Ascending aorta (tissue), 2 donors: ENCODE measurements at regions not wholly inside any gene's neighbourhood (a gene's known extent, or its start where the extent isn't known, plus 50 kb on each side); places are given as distances from the start of the nearest gene placed in this dataset.

Experiments used
- DNase-seq, 2 donors: peaks; one replicate each; pipeline ENCODE4 v3.0.0-alpha.2; 2019; ENCODE audit warnings: low spot score in 2 of 2
- H3K27ac ChIP-seq, 2 donors: fragments of 200-600 bp; sonication (generic); one replicate each; pipeline ENCODE4 v1.5.1; 2016 to 2017; ENCODE audit warnings: mild to moderate bottlenecking in 1 of 2
- H3K27me3 ChIP-seq: fragments of 200-600 bp; sonication (generic); one replicate; pipeline ENCODE4 v1.5.1; 2017
- H3K36me3 ChIP-seq, 2 donors: fragments of 200-600 bp; sonication (generic); one replicate each; pipeline ENCODE4 v1.5.1; 2016
- H3K4me1 ChIP-seq, 2 donors: fragments of 200-600 bp; sonication (generic); one replicate each; pipeline ENCODE4 v1.5.1; 2016 to 2017; ENCODE audit warnings: mild to moderate bottlenecking in 1 of 2
- H3K4me3 ChIP-seq, 2 donors: fragments of 200-600 bp; sonication (generic); one replicate each; pipeline ENCODE4 v1.5.1; 2016 to 2017; ENCODE audit warnings: mild to moderate bottlenecking in 1 of 2
- H3K9me3 ChIP-seq, 2 donors: fragments of 200-600 bp; sonication (generic); one replicate each; pipeline ENCODE4 v1.5.1; 2016
- CTCF ChIP-seq, 3 experiments: fragments of 200-600 bp in 2 of 3; fragments of 450-650 bp in 1 of 3; sonication (generic) in 2 of 3; IDR thresholded peaks; one replicate each; pipeline ENCODE4 v1.5.1; 2016 to 2019; ENCODE audit warnings: antibody characterized with exemption in 3 of 3, mild to moderate bottlenecking in 1 of 3, moderate library complexity in 1 of 3
- intact Hi-C: fragments of 100-400 bp; cut with DNase I; formaldehyde crosslinking; loops from one replicate; pipeline ENCODE4 v1.15.1; 2023

- Histone ChIP-seq H3K27ac (no peak overlapping the region), H3K27me3 (no peaks in the 10 kb centered on the region), H3K4me3 (no peak overlapping the region), H3K36me3 (no peaks in the 10 kb centered on the region), H3K9me3 (no peaks in the 10 kb centered on the region), H3K4me1 (no peaks in the 10 kb centered on the region)
- no peak for TF ChIP-seq CTCF (IDR thresholded peaks at IDR 0.05)
- DNase-seq = no peak
- intact Hi-C loops = no loop called here
Observed at GRCh38 chr13:74838096-74838495, 643.9 kb downstream of the TBC1D4 start.

- no peak for TF ChIP-seq CTCF (IDR thresholded peaks at IDR 0.05)
- no peak overlapping the region for H3K4me3 ChIP-seq
- H3K27me3 ChIP-seq = no peaks in the 10 kb centered on the region
- DNase-seq = no peak
- H3K36me3 ChIP-seq = no peaks in the 10 kb centered on the region
- H3K9me3 ChIP-seq = no peaks in the 10 kb centered on the region
- no peaks in the 10 kb centered on the region for H3K4me1 ChIP-seq
- no peak overlapping the region for H3K27ac ChIP-seq
- intact Hi-C loops = no loop called here
Observed at GRCh38 chr13:74836628-74837027, 645.3 kb downstream of the TBC1D4 start.

GRCh38 chr13:74835579-74835978 is 646.4 kb downstream of the TBC1D4 start:
- no peak overlapping the region for H3K4me3 ChIP-seq
- H3K4me1 ChIP-seq = no peaks in the 10 kb centered on the region
- H3K36me3 ChIP-seq = no peaks in the 10 kb centered on the region
- TF ChIP-seq CTCF (IDR thresholded peaks at IDR 0.05) = no peak
- intact Hi-C loops = no loop called here
- DNase-seq = no peak
- no peaks in the 10 kb centered on the region for H3K27me3 ChIP-seq
- no peaks in the 10 kb centered on the region for H3K9me3 ChIP-seq
- H3K27ac ChIP-seq = no peak overlapping the region

- intact Hi-C loops = no loop called here
- H3K27me3 ChIP-seq = no peaks in the 10 kb centered on the region
- no peaks in the 10 kb centered on the region for H3K36me3 ChIP-seq
- no peaks in the 10 kb centered on the region for H3K9me3 ChIP-seq
- no peak for TF ChIP-seq CTCF (IDR thresholded peaks at IDR 0.05)
- H3K4me1 ChIP-seq = no peaks in the 10 kb centered on the region
- no peak overlapping the region for H3K27ac ChIP-seq
- H3K4me3 ChIP-seq = no peak overlapping the region
- DNase-seq = no peak
Observed at GRCh38 chr13:74825938-74826246, 656.1 kb downstream of the TBC1D4 start.

GRCh38 chr13:74825152-74825937 is 656.6 kb downstream of the TBC1D4 start:
- DNase-seq = no peak
- Histone ChIP-seq H3K36me3 (no peaks in the 10 kb centered on the region), H3K27me3 (no peaks in the 10 kb centered on the region), H3K27ac (no peak overlapping the region), H3K9me3 (no peaks in the 10 kb centered on the region), H3K4me1 (no peaks in the 10 kb centered on the region), H3K4me3 (no peak overlapping the region)
- intact Hi-C loops = no loop called here
- TF ChIP-seq CTCF (IDR thresholded peaks at IDR 0.05) = no peak

GRCh38 chr13:74820809-74821208 is 661.2 kb downstream of the TBC1D4 start:
- Histone ChIP-seq H3K4me3 (no peak overlapping the region), H3K27me3 (no peaks in the 10 kb centered on the region), H3K9me3 (no peaks in the 10 kb centered on the region), H3K4me1 (no peaks in the 10 kb centered on the region), H3K36me3 (no peaks in the 10 kb centered on the region), H3K27ac (no peak overlapping the region)
- intact Hi-C loops = no loop called here
- DNase-seq = no peak
- TF ChIP-seq CTCF (IDR thresholded peaks at IDR 0.05) = no peak
